GM19035 (cell line): ENCODE measurements at regions not wholly inside any gene's neighbourhood (a gene's known extent, or its start where the extent isn't known, plus 50 kb on each side); places are given as distances from the start of the nearest gene placed in this dataset.

Experiments used
- ATAC-seq: cut with Tn5 transposase; IDR thresholded peaks from one replicate; pipeline ENCODE4 v1.9.1; 2021; ENCODE audit not compliant: unreplicated experiment

DNA sequence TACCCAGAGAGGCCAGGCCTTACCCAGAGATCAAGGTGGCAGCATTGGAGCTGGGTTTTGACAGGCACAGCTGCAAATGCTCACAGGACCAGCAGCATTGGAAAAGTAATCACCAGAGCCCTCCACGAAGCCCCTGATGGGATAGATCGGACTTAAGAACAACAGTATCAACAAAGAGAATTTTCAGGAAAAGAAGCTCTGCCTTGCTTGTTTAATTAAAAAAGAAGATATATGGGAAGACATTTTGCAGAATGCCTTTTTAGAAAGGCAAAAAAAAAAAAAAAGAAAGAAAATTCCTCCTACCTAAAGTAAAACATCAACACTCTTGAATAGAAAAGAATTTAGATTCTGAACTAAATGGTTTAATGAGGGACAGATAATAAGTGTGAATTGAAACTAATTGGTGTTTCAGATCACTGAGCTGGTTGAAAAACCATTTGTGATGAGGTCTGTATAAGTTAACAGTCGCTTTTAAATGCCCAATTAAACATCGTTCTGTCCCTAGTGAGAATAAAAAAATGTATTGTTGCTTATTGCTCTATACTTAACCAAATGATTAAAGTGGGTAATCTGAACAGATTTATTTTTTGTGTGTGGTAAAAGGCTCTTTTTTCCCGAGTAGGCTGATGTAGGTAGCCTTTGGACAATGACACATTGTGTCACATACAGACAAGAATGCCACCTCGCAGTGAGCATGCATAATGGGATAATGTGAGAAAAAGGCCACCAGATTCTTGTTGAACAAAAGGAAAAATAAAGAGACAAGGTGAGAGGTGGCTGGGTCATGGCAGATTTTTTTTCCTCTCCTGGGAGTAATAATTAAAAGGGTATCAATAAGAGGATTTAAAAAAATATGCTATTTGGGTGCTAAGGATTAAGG lies 93.0 kb upstream of the ARGLU1 start:
- no peak for ATAC-seq

DNA sequence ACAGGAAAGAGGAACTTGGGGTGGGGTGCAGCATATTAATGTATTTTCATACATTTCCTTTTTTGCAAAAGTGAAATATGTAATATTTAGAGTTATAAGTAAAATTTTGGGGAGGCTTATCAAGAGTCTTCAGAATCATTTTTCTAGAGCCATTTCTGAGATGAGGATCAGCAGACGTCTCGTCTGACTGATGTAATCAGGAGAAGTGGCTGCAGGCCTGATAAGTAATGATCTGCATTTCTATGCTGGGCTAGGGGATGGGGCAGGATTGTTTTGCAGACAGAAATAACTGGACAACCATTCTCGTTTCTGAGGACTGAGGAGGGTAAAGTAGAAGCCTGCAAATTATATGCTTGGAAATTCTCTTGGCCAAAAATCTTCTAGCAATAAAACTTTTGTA lies 89.2 kb upstream of the ARGLU1 start:
- ATAC-seq, result no peak

DNA sequence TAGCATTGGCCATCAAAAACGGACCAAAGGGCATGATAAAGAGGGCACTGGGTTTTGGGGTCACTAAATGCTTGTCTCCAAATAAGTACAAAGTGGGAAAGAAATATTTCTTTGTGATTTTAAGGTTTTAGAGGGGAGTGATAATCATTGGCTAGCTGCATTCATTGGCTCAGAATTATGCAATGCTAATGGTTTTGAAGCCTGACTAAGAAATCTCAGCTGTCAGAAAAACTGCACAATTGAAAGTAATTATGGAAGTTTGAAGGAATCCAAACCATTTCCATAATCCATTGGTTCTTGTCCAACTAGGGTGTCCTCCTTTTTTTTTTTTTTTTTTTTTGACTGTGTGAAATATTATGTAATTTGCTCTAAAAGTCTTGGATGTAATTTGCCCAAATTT lies 88.2 kb upstream of the ARGLU1 start:
- ATAC-seq, result no peak

DNA sequence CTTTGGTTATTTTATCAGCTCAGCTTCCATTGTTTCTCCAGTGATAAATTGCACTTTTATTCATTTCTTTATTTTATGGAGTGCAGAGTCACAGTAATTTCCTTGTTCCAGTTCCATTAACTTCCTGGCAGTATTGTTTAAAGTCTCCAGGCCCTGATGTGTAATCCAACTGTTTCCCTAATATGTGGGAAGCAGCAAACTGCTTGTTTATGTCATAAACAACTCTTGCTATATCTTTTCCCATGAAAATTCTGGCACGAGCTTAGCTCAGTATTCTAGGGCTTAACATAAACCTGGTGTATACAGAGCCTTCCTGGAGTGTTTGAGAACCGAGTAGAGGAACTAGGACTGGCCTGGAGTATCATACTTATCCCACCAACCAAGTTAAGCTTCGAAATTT lies 83.5 kb upstream of the ARGLU1 start:
- ATAC-seq, result no peak

DNA sequence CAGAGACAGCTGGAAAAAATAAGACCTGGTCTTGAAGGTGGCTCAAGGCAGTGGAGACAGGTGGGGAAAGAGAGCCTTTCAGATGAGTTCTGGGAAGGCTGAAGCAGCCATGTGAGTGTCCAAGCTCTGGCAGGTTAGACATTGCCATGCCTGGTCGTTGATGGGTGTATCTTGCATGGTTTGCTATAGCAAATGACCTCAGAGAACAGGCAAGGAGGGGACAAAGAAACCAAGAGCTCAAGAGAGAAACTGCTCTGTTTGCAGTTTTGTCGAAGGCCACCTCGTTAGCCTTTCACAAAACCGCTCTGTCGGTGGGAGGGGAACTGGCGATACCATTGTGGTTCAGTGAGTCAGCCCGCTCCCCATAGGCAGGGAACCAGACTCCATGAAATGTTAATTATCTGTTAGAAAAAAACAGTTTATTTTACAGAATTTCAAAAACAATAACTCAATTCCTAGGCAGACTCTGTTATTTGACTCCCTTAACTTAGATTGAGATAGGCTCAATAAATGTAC lies 82.8 kb upstream of the ARGLU1 start:
- no peak for ATAC-seq

DNA sequence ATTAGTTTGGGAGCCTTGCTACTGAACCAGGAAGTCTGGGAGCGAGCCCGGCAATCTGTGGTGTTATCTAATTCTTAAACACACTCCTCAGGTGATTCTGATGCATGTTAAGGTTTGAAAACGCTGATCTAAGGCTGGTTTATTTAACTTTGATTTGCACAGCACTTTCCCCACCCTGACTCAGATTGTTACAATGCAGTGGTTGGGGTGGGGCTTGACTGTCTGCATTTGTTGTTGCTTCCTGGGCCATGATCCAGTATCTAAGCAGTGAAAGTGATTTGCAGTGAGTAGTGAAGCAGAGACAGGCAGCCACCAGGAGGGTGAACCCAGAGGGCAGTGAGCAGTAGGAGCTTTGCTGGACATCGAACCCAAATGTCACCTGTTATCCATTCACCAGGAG lies 81.6 kb upstream of the ARGLU1 start:
- ATAC-seq, result no peak

DNA sequence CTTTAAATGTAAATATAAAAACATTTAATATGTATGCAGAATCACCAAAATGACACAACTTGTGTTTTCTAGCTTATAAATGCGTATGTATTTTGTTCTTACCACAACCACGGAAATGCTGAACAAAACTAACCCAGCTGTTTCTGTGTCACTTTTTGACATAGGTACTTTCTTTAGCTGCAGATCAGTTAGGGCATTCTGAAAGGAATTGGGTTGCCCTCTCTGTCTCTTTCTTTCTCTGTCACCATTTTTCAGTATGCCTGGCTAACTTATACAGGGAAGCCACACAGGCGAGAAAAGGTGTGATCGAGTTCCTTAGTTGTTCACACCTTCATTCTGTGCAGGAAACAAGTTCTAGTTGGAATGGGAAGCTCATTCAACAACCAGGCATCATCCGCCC lies 72.6 kb upstream of the ARGLU1 start:
- no peak for ATAC-seq

DNA sequence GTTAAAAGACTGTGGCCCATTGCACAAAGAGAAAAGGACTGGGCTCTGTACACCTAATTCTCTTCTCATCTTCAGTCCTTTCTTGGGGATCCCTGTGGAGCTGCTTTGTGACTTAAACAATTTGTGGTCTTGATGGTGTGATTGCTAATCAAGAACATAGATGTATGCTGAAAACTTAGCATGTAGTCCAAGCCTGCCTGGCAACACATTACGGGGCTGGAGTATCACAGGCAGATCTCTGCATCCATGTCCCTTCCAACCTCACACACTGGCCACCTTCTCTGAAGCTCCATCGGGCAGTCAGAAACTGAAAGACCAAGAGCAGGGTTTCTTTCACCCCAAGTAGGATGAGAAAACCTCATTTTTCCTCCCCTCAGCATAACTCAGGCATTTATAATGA lies 69.6 kb upstream of the ARGLU1 start:
- ATAC-seq, result no peak

DNA sequence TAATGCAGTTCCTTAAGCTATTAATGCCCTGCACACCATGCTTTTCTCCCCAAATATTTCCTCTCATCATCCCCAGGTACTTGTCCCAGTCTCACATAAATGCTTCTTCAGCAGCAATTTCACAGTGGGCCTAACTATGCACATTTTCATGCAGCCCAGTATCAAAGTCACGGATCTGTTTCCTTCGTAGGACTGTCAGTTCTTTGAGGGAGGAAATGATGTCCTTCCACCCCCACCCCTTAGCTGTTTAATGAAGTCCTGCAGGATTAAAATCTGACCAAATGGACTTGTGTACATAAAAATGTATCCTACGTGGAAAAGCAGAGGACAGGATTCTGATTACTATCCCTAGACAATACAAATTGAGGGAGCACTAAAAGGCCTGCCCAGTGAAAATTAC lies 68.6 kb upstream of the ARGLU1 start:
- ATAC-seq, result no peak

DNA sequence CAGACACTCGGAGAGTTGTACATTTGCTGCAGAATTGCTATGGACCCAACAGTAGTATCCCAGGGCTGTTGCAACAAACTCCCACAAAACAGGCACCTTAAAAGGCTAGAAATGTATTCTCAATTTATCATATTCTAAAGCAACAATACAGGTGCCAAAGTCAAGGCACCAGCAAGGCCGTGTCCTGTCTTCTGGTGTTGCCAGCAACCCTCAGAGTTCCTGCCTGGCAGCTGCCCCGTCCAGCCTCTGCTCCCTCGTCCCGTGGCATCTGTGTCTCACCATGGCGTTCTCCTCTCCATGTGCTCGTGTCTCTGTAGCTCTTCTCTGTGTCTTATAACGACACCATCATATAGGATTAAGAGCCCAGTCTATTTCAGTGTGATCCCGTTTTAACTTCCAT lies 67.7 kb upstream of the ARGLU1 start:
- ATAC-seq, result no peak

DNA sequence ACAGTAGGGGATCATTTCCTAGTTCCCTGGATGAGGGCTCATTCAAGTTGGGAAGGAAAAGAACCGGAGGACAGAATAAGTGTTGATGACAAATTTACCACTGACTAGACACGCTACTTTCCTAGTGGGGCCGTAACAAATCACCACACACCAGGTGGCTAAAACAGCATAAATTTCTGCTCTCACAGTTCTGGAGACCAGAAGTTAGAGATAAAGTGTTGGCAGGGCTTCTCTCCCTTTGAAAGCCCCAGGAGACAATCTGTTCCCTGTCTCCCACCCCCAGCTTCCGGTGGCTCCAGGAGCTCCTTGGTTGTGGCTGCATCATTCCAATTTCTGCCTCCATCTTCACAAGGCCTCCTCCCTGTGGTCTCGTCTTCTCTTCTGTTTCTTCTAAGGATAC lies 65.4 kb upstream of the ARGLU1 start:
- ATAC-seq, result no peak

DNA sequence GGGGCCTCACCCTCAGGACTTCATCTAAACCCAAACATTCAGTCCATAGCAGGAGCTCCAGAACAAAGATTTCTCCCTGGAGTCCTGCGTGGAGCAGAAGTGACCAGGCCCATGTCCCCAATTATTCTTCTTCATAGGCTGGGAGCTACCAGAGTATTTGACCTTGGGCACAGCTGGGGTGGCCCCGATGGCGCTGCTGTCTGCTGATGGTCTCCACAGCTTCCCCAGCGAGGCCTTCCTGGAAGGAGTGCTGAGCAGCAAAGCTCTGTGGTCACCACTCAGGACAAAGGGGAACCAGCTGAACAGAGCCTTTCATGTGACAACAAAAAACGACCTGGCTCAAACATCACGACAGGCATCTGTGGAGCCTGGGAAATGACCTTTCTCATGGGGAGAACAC lies 62.7 kb upstream of the ARGLU1 start:
- ATAC-seq, result no peak

DNA sequence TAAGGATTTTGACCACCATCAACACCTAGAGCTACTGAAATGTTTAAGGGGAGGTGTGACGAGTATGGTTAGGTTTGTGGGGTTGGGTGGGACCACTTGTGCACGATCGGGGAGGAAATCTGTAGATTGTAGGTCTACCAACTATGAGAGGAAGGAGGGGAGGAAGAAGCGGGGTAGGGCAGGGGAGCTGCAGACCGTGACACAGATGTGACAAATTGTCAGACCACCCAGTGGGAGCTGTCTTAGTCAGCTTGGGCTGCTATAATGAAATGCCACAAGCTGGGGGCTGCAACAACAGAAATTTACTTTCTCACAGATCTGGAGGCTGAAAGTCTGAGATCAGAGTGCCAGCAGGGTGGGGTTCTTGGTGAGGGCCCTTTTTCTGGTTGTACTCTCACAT lies 62.2 kb upstream of the ARGLU1 start:
- no peak for ATAC-seq

DNA sequence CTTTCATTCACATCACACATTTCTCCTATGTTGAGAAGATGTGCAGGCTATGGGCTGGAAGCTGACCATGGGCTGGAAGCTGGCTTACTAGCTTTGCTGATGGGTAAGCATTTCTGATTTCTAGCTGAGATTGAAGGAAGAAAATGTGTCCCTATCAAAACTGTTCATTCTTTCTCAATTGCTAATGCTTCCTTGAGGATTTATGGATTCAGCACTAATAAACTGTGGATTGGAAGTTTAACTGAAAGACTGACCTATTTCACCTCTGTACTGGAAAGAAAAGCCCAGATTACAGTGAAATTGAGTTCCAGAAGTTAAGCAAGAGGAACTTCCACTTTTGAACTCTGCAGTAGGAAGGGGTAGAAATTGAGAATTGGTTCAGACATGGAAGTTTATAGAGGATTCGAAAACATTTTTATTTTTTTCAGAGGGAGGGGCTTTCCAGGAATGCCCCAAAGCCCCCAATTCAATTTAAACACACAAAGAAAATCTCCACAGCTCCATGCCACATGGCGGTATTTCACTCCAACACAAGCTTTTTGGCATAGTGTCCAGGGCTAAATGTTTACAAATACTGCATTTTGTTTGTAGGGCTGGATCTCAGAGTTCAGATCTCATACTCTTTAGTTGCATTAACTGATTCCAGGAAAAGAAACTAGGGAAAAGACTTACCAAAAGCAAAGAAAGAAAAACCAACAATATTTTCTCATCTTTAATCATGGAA lies 61.2 kb upstream of the ARGLU1 start:
- ATAC-seq, result no peak

DNA sequence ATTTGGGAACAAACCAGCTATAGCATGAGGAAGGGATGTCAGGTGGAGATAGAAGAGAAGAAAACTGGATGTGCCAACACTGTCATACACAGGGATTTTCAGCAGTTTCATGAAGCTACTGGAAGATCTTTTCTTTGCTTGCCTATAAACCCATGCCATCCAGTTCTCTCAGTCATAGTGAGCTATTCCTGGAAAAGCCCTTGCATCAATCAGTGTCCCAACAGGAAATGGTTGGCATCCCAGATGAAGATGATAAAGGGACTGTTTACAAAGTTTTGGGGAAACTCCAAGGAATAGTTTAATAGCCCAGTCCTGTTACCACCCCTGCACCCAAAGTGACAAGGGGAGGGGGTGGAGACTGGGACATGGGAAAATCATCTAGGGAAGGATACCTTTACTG lies 58.5 kb upstream of the ARGLU1 start:
- ATAC-seq, result no peak

DNA sequence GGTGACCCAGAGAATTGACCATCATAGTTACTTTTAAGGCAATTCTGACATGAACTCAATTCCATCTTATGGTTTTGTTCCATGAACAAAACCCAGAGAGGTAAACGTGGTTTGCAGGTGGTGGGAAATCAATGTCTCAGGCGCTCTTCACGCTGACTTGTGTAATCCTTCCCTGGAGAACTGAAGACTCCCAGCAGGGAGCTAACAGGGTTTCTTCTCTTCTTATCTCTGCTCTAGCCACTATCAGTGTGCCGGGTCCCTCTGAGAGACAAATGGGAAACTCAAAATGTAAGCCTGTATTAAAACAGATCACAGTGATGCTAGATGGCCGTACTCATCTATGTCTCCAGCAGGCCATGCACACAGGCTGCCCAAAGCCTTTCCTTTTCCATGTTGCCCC lies 57.6 kb upstream of the ARGLU1 start:
- no peak for ATAC-seq

DNA sequence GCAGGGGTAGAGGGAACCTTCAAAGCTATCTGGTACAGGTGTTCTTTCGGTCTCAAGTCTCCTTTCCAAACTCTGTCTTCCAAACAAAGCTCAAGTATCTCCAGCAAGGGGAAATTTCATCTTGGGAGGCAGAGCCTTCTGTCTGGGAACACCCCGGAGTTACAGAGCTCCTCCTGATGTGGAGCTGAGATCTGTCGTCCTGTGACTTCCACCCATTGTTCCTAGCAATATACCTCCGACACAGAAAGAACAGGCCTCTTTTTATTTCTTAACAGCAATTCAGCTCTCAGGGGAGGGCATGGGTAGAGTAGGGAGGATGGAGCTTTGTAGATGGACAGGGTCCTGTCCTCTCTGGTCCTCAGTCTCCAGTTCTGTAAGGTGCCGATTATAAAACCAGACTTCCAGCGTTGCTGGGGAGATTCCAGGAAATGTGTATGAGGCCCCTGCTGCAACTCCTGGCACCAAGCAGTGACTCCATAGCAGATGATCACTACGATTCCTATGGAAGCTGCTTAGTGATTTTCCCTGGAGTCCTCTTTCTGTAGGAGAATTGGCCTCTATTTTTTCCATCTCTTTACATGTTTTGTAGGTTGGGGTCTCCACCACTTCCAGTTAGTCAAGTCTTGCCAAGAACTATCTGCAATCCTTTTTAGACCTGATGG lies 56.0 kb upstream of the ARGLU1 start:
- no peak for ATAC-seq

DNA sequence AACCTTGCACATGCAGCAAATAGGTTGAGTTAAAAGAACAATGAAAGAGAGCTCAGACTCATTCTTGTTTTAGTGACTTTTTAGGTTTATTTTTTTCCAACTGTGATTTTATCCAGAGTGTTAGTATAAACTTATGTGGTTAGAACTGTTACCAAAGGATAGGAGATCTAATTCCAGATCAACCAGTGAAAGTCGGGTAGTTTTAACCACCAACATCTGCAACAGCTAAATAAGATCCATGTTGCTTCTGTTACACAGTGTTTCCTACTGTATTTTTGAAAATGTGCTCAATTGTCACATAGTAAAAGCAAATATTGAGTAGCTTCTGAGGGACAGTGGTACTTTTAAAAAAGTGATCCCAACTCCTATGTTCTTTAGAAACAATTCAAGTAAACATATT lies 53.9 kb upstream of the ARGLU1 start:
- no peak for ATAC-seq

DNA sequence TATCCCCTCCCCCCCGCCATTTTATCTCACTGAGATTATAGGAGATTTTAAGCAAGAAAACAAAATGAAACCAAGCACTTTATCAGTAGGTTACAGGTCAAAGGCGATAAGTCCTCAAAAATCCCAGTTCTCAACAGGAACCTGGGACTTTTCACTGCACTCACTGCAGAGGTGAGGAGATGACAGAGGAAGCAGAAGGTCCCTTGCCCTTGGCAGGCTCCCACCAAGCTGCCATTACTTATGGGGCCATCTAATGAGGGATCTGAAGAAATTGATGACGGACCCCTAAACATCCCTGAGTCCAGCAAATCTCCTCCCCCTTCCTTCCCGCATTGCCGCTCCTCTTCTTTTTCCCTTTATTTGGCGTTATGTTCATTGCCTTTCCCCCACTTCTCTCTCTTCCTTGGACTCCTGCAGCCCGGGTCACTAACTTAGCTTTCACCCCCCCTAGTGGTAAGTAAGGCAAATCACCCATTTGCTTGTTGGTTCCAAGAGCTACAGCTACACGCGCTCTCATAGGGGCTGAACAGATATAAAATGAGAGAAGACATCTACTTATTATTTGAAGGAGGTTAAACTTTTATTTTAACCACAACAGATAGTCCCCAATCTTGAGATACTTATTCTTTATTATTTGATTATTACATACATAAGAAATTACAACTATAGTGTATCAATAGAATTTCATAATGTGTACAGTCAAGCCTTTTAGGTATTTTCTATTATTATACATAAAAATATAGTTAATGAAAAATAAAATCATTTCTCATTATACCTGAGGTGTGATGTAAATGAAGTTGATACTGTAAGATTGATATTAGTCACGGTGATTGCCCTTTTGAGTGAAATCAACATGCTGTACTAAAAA lies 52.0 kb upstream of the ARGLU1 start:
- ATAC-seq, result peak; percentile 95
